ENCODE measurements at regions not wholly inside any gene's neighbourhood (a gene's known extent, or its start where the extent isn't known, plus 50 kb on each side); places are given as distances from the start of the nearest gene placed in this dataset.

- DNase-seq = no peak
Measured at GRCh38 chr12:124391340-124392261, 96.7 kb downstream of the RFLNA start.

DNA sequence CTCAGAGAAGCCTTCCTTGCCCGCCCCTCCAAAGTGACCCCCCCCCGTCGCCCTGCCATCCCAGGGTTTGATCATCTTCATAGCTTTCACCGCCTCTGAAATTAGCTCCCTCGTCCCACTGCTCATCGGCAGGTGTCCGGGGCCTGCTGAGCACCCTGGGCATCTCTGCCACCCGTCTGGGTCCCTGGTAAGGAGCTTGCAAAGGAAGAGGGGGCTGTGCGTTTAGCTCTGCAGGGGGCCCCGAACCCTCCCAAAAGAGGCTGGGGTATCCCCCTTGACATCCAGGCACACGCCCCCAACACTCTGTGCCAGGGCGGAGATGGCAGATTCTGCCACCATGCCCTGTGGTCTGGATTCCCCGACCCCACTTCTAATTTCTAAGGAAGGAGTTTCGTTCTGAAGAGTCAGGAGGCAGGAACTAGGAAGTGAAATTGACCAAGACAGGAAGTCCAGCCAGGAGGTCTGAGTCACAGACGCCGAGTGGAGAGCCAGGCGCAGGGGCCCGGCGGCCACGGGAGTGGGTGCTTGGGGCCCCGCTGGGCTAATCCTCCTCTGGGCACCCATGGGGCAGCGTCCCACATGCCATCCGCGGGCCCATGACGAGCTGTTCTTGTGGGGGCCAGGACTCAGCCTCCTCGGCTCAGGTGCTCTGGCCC is 95.7 kb downstream of the RFLNA start:
- no peak for DNase-seq

DNA sequence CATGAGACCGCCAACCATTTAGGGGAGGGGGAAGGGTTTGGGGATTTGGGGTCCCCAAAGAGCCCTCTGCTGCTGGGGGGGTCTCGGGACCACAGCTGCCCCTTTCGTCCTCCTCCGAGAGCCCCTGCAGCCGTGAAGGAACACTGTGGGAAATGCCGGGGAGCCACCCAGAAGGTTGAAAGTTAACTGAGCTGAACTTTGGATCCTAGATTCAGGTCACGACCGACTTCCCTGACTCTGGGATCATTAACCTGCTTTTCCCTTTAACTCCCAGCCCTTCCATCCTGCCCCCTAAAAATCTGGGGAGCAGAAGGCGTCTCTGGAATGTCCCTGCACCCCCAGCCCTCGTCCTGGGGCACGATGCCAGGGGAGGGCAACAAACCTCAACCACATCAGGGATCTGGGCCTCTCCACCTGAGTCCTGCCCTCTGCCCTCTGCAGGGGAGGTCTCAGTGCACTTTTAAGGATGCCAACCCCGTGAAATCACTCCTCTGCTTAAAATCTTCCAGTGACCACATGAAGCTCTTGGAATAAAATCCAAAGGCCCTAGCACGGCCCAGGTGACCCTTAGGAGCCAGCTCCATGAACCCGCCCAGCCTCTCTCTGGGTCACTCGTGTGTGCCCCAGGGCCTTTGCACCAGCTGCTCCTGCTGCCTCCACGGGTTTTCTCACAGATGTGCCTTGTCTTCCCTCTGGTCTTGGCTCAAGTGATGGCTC is 95.0 kb downstream of the RFLNA start:
- DNase-seq = no peak

- DNase-seq = no peak
Measured at GRCh38 chr12:124389138-124389724, 94.3 kb downstream of the RFLNA start.

GRCh38 chr12:124388679-124389137 is 93.8 kb downstream of the RFLNA start:
- DNase-seq = no peak

DNA sequence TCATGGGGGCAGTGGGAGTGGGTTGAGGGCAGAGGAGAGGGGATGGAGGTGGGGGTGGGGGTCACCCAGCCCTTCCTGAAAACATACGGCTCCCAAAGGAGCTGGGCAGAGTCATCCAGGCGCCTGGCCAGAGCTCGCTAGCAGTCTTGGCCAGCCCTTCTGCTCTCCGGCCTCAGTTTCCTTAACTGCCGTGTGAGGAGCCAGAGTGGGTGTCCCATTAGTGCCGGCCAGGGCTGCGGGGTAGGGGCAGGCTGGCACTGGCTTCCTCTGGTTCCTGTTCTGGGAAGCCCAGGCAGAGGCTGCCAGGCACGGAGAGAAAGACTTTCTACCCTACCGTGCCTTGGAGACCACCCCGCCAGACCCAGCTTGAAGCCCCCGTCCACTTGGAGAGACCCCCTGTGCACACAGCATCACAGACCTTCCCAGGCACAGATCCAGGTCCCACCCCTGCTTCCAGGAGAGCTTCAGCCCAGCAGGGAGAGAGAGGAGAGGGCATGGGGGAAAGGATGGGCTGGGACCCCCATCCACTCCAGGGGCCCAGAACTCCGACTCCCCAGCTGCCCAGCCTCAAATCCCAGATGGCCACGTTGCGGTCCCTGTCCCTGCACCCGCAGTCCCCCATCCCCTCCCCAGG is 93.3 kb downstream of the RFLNA start:
- no peak for DNase-seq

- DNase-seq = no peak
Measured at GRCh38 chr12:124387528-124387911, 92.6 kb downstream of the RFLNA start.

DNA sequence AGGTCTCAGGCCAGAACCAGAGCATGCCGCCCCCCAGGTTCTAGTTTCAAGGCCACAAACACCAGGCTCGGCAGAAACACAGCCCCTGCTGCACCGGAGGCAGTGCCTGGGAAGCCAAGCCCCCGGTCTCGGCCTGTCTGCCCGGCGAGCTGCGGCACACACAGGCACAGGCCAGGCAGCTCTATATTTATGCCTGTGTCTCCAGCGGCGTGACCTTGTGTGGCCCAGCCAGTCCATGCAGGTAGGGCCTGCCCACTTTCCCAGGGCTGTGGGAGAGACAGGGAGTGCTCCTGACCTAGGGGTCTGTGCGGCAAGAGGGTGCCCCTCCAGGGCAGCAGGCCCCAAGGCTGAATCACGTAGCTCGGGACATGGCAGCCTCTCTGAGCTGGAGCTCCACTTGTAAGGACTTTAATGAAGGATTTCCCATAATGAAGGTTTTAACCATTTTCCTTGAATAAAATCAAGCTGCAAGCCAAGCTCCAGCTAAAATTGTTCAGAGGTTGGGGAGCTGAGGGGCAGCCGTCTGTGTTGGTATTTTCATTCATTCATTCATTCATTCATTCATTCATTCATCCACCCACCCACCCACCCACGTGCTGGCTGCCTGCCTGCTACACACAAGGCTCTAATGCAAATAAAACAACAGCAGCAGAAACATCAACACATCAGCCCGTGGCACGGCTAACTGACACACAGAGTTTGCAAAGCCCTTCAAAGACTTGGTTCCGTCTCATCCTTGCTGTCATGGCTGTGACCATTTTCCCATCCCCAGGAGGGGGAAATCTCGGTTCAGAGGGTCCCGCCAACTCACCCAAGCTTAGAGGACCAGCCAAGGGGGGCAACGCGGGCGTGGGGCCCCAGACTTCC is 92.0 kb downstream of the RFLNA start:
- DNase-seq = no peak

DNA sequence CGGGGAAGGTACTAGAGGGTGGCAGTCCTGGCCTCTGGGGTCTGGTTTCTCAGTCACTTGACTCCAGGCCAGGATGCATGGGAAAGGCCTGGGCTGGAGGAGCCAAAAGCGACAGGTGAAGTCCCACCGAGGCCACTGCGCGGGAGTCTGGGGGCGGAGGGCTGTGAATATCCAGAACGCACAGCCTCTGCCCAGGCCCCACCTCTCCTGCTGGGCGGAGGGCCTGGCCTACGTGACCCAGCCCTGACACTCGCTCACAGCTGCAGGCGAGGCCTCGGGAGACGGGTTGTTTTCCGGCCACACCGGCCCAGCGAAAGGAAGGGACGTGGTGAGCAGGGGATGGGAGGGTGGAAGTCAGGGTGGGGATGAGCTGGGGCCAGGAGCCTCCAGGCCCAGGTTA is 91.2 kb downstream of the RFLNA start:
- DNase-seq = no peak

DNA sequence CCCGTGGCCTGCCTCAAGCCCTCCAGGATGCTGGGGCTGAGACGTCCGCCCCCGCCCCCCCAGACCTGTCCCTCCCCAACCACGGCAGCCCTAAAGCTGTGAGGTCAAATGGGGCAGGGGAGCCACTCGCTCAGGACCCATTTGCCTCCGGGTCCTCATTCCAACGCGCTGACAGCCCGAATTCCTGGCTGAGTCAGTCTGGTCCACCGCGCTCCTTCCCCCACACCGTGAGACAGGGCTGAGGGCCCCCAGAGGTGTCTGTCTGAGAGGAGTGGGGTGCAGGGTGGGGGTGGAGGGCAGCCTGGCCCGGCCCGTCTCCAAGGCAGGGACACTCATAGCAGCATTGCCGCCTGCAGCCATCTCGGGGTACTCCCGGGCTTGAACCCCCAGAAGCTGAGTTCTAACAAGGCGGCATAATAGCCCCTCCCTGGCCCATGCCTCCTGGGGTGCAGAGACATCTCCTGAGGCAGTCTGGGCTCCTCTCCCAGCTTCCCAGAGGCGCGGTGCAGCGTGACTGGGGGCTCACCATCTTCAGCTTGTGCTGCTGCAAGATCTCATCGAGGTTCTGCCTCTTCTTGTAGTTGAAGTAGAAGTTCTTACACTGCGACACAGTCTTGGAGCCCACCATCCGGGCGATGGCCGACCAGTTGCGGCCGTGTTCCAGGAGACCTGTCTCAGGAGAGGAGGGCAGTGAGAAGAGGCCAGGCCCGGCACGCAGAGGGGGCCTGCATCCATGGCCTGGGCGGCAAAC is 90.5 kb downstream of the RFLNA start:
- no peak for DNase-seq

GRCh38 chr12:124384299-124384894 is 89.5 kb downstream of the RFLNA start:
- DNase-seq = no peak

DNA sequence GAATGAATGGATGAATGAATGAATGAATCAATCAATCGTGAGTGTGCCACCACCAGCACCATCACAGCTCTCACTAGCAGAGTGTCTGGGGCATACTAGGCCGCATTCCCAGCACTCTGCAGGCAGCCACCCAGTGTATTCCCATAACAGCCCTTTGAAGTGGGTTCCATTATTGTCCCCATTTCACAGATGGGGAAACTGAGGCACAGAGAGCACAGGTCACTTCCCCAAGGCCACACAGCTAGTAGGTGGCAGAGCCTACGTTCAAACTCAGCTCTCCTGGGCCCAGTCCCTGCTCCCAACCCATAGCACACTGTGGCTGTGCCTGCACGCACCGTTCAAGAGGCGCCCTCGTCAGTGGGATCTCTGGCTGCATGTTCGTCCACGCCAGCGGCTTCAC is 88.1 kb downstream of the RFLNA start:
- DNase-seq = no peak

DNA sequence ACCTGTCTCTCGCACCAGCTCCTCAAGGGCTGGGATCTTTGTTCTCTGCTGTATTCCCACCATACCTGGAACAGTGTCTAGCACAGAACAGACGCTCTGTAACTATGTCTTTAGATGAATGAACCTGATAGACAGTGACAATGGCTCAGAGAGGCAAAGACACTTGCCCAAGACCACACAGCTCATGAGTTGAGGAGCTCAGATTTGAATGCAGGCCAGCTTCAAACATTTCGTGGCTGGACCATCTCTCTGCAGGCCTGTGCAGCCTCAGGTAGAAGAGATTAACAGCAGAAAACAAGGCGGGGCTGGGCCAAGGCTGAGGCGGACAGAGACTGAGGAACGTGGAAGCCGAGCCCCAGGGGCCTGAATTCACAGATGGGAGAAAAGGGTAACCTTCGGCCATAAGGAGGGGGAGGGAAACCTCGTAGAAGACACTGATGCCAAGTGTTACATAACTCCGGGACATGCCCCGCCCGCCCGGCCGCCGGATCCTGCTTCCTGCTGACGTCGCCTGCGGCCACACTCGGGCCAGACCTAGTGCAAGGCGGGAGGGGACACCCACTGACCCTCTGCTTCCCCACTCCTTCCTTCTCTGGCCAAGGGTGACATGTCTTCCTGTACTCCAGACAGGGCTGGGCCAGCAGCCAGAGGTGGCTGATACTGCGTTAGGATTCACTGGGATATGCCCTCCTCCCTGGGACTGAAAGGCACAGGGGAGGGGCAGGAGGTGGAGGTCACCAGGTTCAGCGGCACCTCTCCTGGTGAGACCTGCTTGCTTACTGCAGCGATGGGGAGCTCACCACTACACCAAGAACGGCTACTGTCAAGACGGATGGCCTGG is 86.8 kb downstream of the RFLNA start:
- no peak for DNase-seq

- no peak for DNase-seq
Measured at GRCh38 chr12:124380796-124381455, 86.0 kb downstream of the RFLNA start.

DNA sequence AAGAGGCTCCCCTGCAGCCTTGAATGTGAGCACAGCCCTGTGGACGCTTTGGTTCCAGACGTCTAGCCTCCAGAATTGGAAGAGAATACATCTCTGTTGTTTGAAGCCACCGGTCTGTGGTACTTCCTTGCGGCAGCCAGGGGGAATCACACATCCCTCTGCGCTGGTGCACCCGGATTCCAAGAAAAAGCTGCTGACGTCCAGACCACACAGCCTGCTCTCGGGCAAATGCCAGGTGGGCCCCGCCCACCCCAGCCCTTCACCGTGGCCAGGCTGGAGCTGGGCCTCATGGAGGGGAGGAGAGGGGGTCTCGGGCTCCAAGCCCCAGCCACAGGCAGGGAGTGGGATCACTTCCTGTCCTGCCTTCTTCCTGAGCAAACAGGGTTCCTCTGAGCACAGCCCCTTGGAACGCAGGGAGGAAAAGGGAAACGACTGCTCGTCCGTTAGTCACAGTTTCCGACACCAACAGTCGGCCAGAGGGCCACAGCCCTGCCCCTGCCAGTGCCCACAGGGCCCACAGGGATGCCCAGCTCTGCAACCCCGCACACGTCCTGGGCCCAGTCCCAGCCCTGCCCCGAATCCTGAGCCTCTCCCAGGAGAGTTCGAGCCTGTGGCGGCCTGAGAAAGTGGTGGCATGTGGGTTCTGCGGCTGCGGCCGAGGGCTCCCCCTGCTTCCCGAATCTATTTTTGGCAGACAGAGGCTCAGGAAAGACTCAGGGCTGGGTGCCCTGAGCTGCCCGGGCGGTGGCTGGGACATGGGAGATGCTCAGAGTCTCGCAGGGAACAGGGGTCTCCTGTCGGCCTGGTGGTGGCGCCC is 85.3 kb downstream of the RFLNA start:
- DNase-seq = no peak

DNA sequence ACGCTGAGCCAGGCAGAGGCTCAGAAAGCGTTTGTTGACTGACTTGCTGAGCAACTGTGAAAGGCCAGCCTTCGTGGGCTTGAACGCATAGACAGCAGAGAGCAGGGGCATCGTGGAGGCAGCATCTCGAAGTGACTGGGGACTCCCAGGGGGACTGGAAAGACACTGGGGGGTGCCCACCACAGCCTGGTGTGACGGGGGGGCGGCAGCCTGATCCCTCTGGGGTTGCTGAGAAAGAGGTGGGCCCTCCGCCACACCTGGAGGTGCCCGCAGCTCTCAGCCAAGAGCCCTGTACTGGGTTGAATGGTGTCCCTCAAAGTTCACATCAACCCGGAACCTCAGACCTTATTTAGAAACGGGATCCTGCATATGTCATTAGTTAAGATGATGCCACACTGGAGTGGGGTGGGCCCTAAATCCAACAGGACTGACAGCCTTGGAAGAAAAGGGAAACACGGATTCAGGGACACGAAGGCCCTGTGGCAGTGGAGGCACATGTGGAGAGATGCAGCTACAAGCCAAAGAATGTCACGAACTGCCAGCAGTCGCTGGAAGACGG is 84.6 kb downstream of the RFLNA start:
- no peak for DNase-seq

- no peak for DNase-seq
Measured at GRCh38 chr12:124378926-124379325, 84.0 kb downstream of the RFLNA start.

Measured in NCI-H774 (cell line).